ENCODE measurements at regions not wholly inside any gene's neighbourhood (a gene's known extent, or its start where the extent isn't known, plus 50 kb on each side); places are given as distances from the start of the nearest gene placed in this dataset.

- Mint-ChIP-seq H3K4me1 (peaks cover 18% of the 10 kb centered on the region), H3K27me3 (ENCODE audit: insufficient read depth) (no peaks in the 10 kb centered on the region), H3K9me3 (peaks cover 17% of the 10 kb centered on the region), H3K27ac (peak overlapping the region; percentile 44), H3K4me3 (no peak overlapping the region), H3K36me3 (ENCODE audit: low read depth) (peaks cover 12% of the 10 kb centered on the region)
- TF ChIP-seq, protein P1, sequence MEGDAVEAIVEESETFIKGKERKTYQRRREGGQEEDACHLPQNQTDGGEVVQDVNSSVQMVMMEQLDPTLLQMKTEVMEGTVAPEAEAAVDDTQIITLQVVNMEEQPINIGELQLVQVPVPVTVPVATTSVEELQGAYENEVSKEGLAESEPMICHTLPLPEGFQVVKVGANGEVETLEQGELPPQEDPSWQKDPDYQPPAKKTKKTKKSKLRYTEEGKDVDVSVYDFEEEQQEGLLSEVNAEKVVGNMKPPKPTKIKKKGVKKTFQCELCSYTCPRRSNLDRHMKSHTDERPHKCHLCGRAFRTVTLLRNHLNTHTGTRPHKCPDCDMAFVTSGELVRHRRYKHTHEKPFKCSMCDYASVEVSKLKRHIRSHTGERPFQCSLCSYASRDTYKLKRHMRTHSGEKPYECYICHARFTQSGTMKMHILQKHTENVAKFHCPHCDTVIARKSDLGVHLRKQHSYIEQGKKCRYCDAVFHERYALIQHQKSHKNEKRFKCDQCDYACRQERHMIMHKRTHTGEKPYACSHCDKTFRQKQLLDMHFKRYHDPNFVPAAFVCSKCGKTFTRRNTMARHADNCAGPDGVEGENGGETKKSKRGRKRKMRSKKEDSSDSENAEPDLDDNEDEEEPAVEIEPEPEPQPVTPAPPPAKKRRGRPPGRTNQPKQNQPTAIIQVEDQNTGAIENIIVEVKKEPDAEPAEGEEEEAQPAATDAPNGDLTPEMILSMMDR (conservative IDR thresholded peaks at IDR 0.05) = no peak
- H3K9ac ChIP-seq (ENCODE audit: extremely low read depth, low read length, poor library complexity, severe bottlenecking) = no peak overlapping the region
- peaks cover 9% of the 10 kb centered on the region for H3K4me1 ChIP-seq (ENCODE audit: control insufficient read depth, insufficient read depth, low read length)
- no peak overlapping the region for H3K27ac ChIP-seq (ENCODE audit: low read depth, low read length)
- H3K36me3 ChIP-seq (ENCODE audit: control insufficient read depth, insufficient read depth, low read length) = no peaks in the 10 kb centered on the region
- WGBS, 2 experiments (ENCODE audit: insufficient coverage in 1 of 2, insufficient read length in 1 of 2) = 96 to 100% methylated on average over 4 to 6 of the region's 6 CpGs
- H3K4me3 ChIP-seq (ENCODE audit: low read length) = no peak overlapping the region
- H3K9me3 ChIP-seq (ENCODE audit: control insufficient read depth, low read length) = peaks cover 21% of the 10 kb centered on the region
- H3K27me3 ChIP-seq (ENCODE audit: control insufficient read depth, insufficient read depth, low read length, poor library complexity, severe bottlenecking) = no peaks in the 10 kb centered on the region
- no peak for DNase-seq
These were observed 266.8 kb downstream of the PCDH20 start for GRCh38 chr13:61148691-61149315.

DNA sequence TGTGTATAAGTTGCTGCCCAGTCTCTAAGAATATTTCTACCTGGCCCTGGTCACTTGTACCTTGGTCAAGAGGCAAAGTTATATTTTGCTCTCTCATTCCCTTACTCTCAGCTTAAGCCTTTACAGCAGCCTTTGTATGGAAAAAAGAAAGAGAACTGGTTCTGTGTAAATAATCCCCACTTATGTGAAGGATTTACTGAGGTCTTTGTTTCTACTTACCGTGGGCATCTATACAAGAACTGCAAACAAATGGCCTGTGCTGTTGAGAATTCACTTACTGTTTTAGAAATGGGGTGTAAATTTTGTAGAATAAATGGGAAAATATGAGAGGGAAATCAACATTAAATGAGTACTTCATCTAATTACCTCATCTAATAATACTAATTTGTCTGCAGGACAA, 267.4 kb downstream of the PCDH20 start:
- no peak for DNase-seq
- Mint-ChIP-seq H3K9me3 (peaks cover 17% of the 10 kb centered on the region), H3K4me3 (no peak overlapping the region), H3K4me1 (peaks cover 18% of the 10 kb centered on the region), H3K36me3 (ENCODE audit: low read depth) (peaks cover 15% of the 10 kb centered on the region), H3K27ac (peak overlapping the region; percentile 57), H3K27me3 (ENCODE audit: insufficient read depth) (no peaks in the 10 kb centered on the region)
- H3K9ac ChIP-seq (ENCODE audit: extremely low read depth, low read length, poor library complexity, severe bottlenecking) = no peak overlapping the region
- no peaks in the 10 kb centered on the region for H3K27me3 ChIP-seq (ENCODE audit: control insufficient read depth, insufficient read depth, low read length, poor library complexity, severe bottlenecking)
- no peaks in the 10 kb centered on the region for H3K36me3 ChIP-seq (ENCODE audit: control insufficient read depth, insufficient read depth, low read length)
- no peak overlapping the region for H3K4me3 ChIP-seq (ENCODE audit: low read length)
- H3K9me3 ChIP-seq (ENCODE audit: control insufficient read depth, low read length) = peaks cover 21% of the 10 kb centered on the region
- whole genome bisulfite sequencing, 2 experiments (ENCODE audit: insufficient coverage in 1 of 2, insufficient read length in 1 of 2) = 77% methylated on average over 1 of the region's 1 CpG; no CpG with 5 or more reads in 1 of the 2 experiments
- no peak overlapping the region for H3K27ac ChIP-seq (ENCODE audit: low read depth, low read length)
- TF ChIP-seq, protein P1 (conservative IDR thresholded peaks at IDR 0.05) = no peak
- peaks cover 9% of the 10 kb centered on the region for H3K4me1 ChIP-seq (ENCODE audit: control insufficient read depth, insufficient read depth, low read length)

DNA sequence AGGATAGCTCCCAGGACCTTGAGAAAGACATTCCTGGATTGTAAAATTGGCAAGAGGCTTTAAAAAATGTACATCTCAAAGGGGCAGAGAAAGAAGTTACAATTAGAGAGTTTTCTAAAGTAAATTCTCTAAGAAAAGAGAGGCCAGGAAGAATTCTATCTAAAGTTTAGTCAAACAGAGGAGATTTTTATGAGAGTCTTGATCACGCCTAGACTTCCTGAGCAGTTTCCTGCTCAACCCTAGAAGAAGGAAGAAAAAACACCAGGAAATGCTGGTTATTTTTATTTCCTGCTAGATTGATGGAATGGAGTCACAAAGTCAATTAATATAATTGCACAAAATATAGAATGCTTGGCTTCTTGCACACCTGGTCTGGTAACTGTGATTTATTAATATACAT, 269.1 kb downstream of the PCDH20 start:
- no peak for DNase-seq

More for the DNA sequence above, 269.1 kb downstream of the PCDH20 start:
- Mint-ChIP-seq H3K4me3 (no peak overlapping the region), H3K4me1 (peaks cover 18% of the 10 kb centered on the region), H3K27ac (no peak overlapping the region), H3K36me3 (ENCODE audit: low read depth) (peaks cover 18% of the 10 kb centered on the region), H3K9me3 (peaks cover 16% of the 10 kb centered on the region), H3K27me3 (ENCODE audit: insufficient read depth) (no peaks in the 10 kb centered on the region)
- no peaks in the 10 kb centered on the region for H3K36me3 ChIP-seq (ENCODE audit: control insufficient read depth, insufficient read depth, low read length)
- no peak overlapping the region for H3K9ac ChIP-seq (ENCODE audit: extremely low read depth, low read length, poor library complexity, severe bottlenecking)
- H3K4me3 ChIP-seq (ENCODE audit: low read length) = no peak overlapping the region
- H3K27me3 ChIP-seq (ENCODE audit: control insufficient read depth, insufficient read depth, low read length, poor library complexity, severe bottlenecking) = no peaks in the 10 kb centered on the region
- no peak overlapping the region for H3K27ac ChIP-seq (ENCODE audit: low read depth, low read length)
- H3K4me1 ChIP-seq (ENCODE audit: control insufficient read depth, insufficient read depth, low read length) = peaks cover 9% of the 10 kb centered on the region
- TF ChIP-seq, protein P1 (conservative IDR thresholded peaks at IDR 0.05) = no peak
- H3K9me3 ChIP-seq (ENCODE audit: control insufficient read depth, low read length) = peaks cover 21% of the 10 kb centered on the region
- 91% methylated on average over 1 of the region's 1 CpG; no CpG with 5 or more reads in 1 of the 2 experiments for WGBS, 2 experiments (ENCODE audit: insufficient coverage in 1 of 2, insufficient read length in 1 of 2)

All from endodermal cell (in vitro differentiated cells).